ENCODE measurements at regions not wholly inside any gene's neighbourhood (a gene's known extent, or its start where the extent isn't known, plus 50 kb on each side); places are given as distances from the start of the nearest gene placed in this dataset.
"Not testable (repeated sequence)": the region's sequence is repeated elsewhere in the genome, so short reads cannot be mapped to it uniquely, and the experiment has no call there.

DNA sequence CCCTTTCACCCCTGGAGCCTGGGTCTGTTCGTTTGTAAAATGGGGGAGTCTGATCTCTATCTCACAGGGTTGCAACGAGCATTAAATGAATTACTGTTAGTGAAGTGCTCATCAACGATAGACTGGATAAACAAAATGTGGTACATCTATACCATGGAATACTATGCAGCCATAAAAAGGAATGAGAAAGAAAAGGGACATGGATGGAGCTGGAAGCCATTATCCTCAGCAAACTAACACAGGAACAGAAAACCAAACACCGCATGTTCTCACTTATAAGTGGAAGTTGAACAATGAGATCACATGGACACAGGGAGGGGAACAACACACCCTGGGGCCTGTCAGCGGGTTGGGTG is 348.0 kb upstream of the ID2 start:
- TF ChIP-seq, protein P1, sequence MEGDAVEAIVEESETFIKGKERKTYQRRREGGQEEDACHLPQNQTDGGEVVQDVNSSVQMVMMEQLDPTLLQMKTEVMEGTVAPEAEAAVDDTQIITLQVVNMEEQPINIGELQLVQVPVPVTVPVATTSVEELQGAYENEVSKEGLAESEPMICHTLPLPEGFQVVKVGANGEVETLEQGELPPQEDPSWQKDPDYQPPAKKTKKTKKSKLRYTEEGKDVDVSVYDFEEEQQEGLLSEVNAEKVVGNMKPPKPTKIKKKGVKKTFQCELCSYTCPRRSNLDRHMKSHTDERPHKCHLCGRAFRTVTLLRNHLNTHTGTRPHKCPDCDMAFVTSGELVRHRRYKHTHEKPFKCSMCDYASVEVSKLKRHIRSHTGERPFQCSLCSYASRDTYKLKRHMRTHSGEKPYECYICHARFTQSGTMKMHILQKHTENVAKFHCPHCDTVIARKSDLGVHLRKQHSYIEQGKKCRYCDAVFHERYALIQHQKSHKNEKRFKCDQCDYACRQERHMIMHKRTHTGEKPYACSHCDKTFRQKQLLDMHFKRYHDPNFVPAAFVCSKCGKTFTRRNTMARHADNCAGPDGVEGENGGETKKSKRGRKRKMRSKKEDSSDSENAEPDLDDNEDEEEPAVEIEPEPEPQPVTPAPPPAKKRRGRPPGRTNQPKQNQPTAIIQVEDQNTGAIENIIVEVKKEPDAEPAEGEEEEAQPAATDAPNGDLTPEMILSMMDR (IDR thresholded peaks at IDR 0.05 in 2 of 3, conservative IDR thresholded peaks at IDR 0.05 in 1 of 3; ENCODE audit: borderline replicate concordance in 1 of 3, insufficient read depth in 1 of 3, low read depth in 2 of 3, low read length in 2 of 3), result not testable (repeated sequence)
- not testable (repeated sequence) for TF ChIP-seq EZH2phosphoT487 (IDR thresholded peaks at IDR 0.05; ENCODE audit: borderline replicate concordance); POLR2A (IDR thresholded peaks at IDR 0.05; ENCODE audit: borderline replicate concordance, extremely low read depth, insufficient read depth, insufficient read length); SIN3A (IDR thresholded peaks at IDR 0.05; ENCODE audit: low read depth); POLR2AphosphoS5 (IDR thresholded peaks at IDR 0.05; ENCODE audit: low read depth, low read length); SP1 (IDR thresholded peaks at IDR 0.05; ENCODE audit: low read depth); ZNF274 (IDR thresholded peaks at IDR 0.05; ENCODE audit: low read depth, low read length); JUND (IDR thresholded peaks at IDR 0.05); ZFX (IDR thresholded peaks at IDR 0.05); RAD21 (IDR thresholded peaks at IDR 0.05; ENCODE audit: low read depth)
- TF ChIP-seq, protein P2, sequence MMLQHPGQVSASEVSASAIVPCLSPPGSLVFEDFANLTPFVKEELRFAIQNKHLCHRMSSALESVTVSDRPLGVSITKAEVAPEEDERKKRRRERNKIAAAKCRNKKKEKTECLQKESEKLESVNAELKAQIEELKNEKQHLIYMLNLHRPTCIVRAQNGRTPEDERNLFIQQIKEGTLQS (IDR thresholded peaks at IDR 0.05), result not testable (repeated sequence)
